IMR-90 (cell line): ENCODE measurements at regions not wholly inside any gene's neighbourhood (a gene's known extent, or its start where the extent isn't known, plus 50 kb on each side); places are given as distances from the start of the nearest gene placed in this dataset.

Source experiments
- ATAC-seq: fragments of 200-7000 bp; cut with Tn5 transposase; 2 replicates; pipeline ENCODE4 v1.9.1; 2020; ENCODE audit warnings: low read depth, mild to moderate bottlenecking, moderate library complexity
- BruUV-seq: library from RNA; stranded (reverse); fragments of 400-500 nt; replicated peaks from 2 replicates; lab custom pipeline; 2021; lab: Mats Ljungman, UMichigan
- CTCF ChIA-PET: fragments of 300-600 bp; formaldehyde crosslinking; extraction: SDS; loops from one replicate; lab custom pipeline; 2021; ENCODE audit warnings: antibody characterized with exemption; lab: Yijun Ruan, JAX
- POLR2A ChIA-PET: fragments of 300-600 bp; sonication (Branson Sonifier 250); formaldehyde crosslinking; loops from one replicate; lab custom pipeline; 2022; ENCODE audit warnings: antibody characterized with exemption; ENCODE audit not compliant: unreplicated experiment; lab: Charles Lee
- DNase-seq: peaks from one replicate; pipeline ENCODE4 v3.0.0; 2013
- H2AFZ ChIP-seq: replicated peaks from 2 replicates; pipeline ENCODE3; 2013; ENCODE audit warnings: low read length, mild to moderate bottlenecking; ENCODE audit not compliant: poor library complexity
- H2AK5ac ChIP-seq: 2 replicates; pipeline ENCODE4 v1.6.1; 2013; ENCODE audit warnings: low read depth, low read length, inconsistent platforms
- H2AK9ac ChIP-seq: replicated peaks from 2 replicates; pipeline ENCODE3; 2013; ENCODE audit warnings: mild to moderate bottlenecking, low read depth, low read length, moderate library complexity; ENCODE audit not compliant: poor library complexity
- H2BK120ac ChIP-seq: 2 replicates; pipeline ENCODE4 v1.6.1; 2013; ENCODE audit warnings: low read depth, low read length, inconsistent platforms
- H2BK15ac ChIP-seq: 3 replicates; pipeline ENCODE4 v1.6.1; 2013; ENCODE audit warnings: low read depth, low read length, inconsistent platforms
- H2BK20ac ChIP-seq: 2 replicates; pipeline ENCODE4 v1.6.1; 2013; ENCODE audit warnings: low read depth, mild to moderate bottlenecking, inconsistent platforms, low read length, moderate library complexity
- H2BK5ac ChIP-seq: 2 replicates; pipeline ENCODE4 v1.6.1; 2013; ENCODE audit warnings: mild to moderate bottlenecking, low read depth, low read length, inconsistent platforms; ENCODE audit not compliant: poor library complexity, severe bottlenecking
- H3K14ac ChIP-seq: replicated peaks from 2 replicates; pipeline ENCODE4 v1.6.1; 2013; ENCODE audit warnings: low read depth, low read length, inconsistent platforms
- H3K18ac ChIP-seq: 2 replicates; pipeline ENCODE4 v1.6.1; 2013; ENCODE audit warnings: low read depth, low read length, control low read depth
- H3K23ac ChIP-seq: 2 replicates; pipeline ENCODE4 v1.6.1; 2013; ENCODE audit warnings: low read depth, low read length, inconsistent platforms
- H3K27ac ChIP-seq: 2 replicates; pipeline ENCODE4 v1.5.1; 2013; ENCODE audit warnings: mild to moderate bottlenecking, control low read depth, low read length; ENCODE audit not compliant: insufficient read depth
- H3K27me3 ChIP-seq: 2 replicates; pipeline ENCODE4 v1.6.1; 2013; ENCODE audit warnings: low read length; ENCODE audit not compliant: control insufficient read depth, insufficient read depth
- H3K36me3 ChIP-seq: 2 replicates; pipeline ENCODE4 v1.6.1; 2013; ENCODE audit warnings: low read length, mixed read lengths; ENCODE audit not compliant: control insufficient read depth, insufficient read depth
- H3K4ac ChIP-seq: 2 replicates; pipeline ENCODE4 v1.6.1; 2013; ENCODE audit warnings: low read depth, low read length, inconsistent platforms
- H3K4me1 ChIP-seq: 2 replicates; pipeline ENCODE4 v1.6.1; 2013; ENCODE audit warnings: low read length, mixed read lengths; ENCODE audit not compliant: control insufficient read depth, insufficient read depth
- H3K4me2 ChIP-seq: 2 replicates; pipeline ENCODE4 v1.6.1; 2013; ENCODE audit warnings: low read depth, mild to moderate bottlenecking, control low read depth, low read length, moderate library complexity
- H3K4me3 ChIP-seq: 2 replicates; pipeline ENCODE4 v1.5.1; 2013; ENCODE audit warnings: low read depth, mild to moderate bottlenecking, control low read depth, low read length, moderate library complexity; ENCODE audit not compliant: insufficient read depth
- H3K56ac ChIP-seq: 2 replicates; pipeline ENCODE4 v1.6.1; 2013; ENCODE audit warnings: low read length, inconsistent platforms; ENCODE audit not compliant: insufficient read depth; ENCODE audit errors: extremely low read depth
- H3K79me1 ChIP-seq, 2 experiments: 2 replicates each; pipeline ENCODE4 v1.6.1; 2013; ENCODE audit warnings: low read length in 2 of 2, inconsistent platforms in 1 of 2, low read depth in 1 of 2
- H3K9ac ChIP-seq: 2 replicates; pipeline ENCODE4 v1.6.1; 2013; ENCODE audit warnings: low read depth, low read length, control low read depth
- H3K9me1 ChIP-seq: 2 replicates; pipeline ENCODE4 v1.6.1; 2013; ENCODE audit warnings: low read length, inconsistent platforms; ENCODE audit not compliant: insufficient read depth
- H3K9me3 ChIP-seq: 2 replicates; pipeline ENCODE4 v1.6.1; 2013; ENCODE audit warnings: low read length; ENCODE audit not compliant: control insufficient read depth, insufficient read depth
- H4K20me1 ChIP-seq: 2 replicates; pipeline ENCODE4 v1.6.1; 2013; ENCODE audit warnings: low read length, inconsistent platforms; ENCODE audit not compliant: insufficient read depth
- H4K5ac ChIP-seq: 2 replicates; pipeline ENCODE4 v1.6.1; 2013; ENCODE audit warnings: mild to moderate bottlenecking, low read depth, low read length, control low read depth
- H4K8ac ChIP-seq, 2 experiments: 2 replicates each; pipeline ENCODE4 v1.6.1; 2013; ENCODE audit warnings: low read depth in 2 of 2, low read length in 2 of 2, control low read depth in 1 of 2, inconsistent platforms in 1 of 2
- H4K91ac ChIP-seq: 2 replicates; pipeline ENCODE4 v1.6.1; 2013; ENCODE audit warnings: low read depth, low read length, inconsistent platforms; ENCODE audit not compliant: insufficient read depth
- FOS ChIP-seq: fragments of 150-350 bp; IDR thresholded peaks from 2 replicates; pipeline ENCODE4 v1.6.1; 2016; ENCODE audit warnings: low read depth, low read length
- WGBS, 2 experiments: methylation state at CpG; one replicate each; pipeline versions ENCODE4 v1.1.5 to v1.1.7; 2013; ENCODE audit warnings: missing lambda C conversion rate in 2 of 2; ENCODE audit not compliant: insufficient read length in 1 of 2; ENCODE audit errors: extremely low coverage in 2 of 2; 5-methylcytosine and 5-hydroxymethylcytosine counted together
- dilution Hi-C: fragments of 300-500 bp; cut with HindIII; formaldehyde crosslinking; loops from one replicate; pipeline ENCODE4 v1.14.3; 2018; ENCODE audit warnings: low sequenced_read_pairs; ENCODE audit not compliant: unreplicated experiment
- in situ Hi-C: fragments of 300-500 bp; cut with MboI; formaldehyde crosslinking; loops from 3 replicates; pipeline ENCODE4 v1.14.3; 2019; ENCODE audit warnings: low sequenced_read_pairs, inconsistent platforms, mixed read lengths
- intact Hi-C: fragments of 100-400 bp; cut with micrococcal nuclease; formaldehyde crosslinking; loops from 2 replicates; pipeline ENCODE4 v1.10.0; 2022

DNA sequence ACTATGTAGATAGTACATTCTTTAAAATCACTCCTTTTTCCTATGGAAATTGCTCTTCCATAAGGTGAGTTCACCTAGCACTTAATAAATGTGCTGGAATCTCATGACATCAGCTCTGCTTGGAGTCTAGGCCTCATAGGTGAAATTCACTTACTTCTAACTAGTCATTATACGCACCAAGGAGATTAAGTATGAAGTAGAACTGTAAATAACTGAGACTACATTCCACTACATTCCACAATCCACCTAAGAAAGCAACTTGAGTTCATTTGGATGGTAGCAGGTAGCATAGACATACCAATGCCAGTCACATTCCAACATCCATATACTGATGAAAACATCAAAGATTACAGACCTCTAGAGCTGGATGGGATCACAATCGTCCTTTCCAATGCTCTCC lies 64.3 kb downstream of the NIBAN1 start:
- H2AK9ac ChIP-seq: no peak overlapping the region
- no peaks in the 10 kb centered on the region for H3K27me3 ChIP-seq
- no peak overlapping the region for H2BK120ac ChIP-seq
- H3K18ac ChIP-seq: no peak overlapping the region
- WGBS, 2 experiments: no CpG with 5 or more reads among the region's 2 CpGs
- no peak overlapping the region for H2BK20ac ChIP-seq
- CTCF ChIA-PET: interaction anchor here (0.6 kb wide), 1 partner anchor 115 kb away, joined by 3 read pairs; no protein-coding TSS in a partner anchor
- H2AK5ac ChIP-seq: no peak overlapping the region
- H2BK5ac ChIP-seq: no peak overlapping the region
- H3K9ac ChIP-seq: no peak overlapping the region
- no peak overlapping the region for H3K4me3 ChIP-seq
- H3K27ac ChIP-seq: no peak overlapping the region
- peaks cover 8% of the 10 kb centered on the region; the same call in 1 of the 2 replicates for H3K9me1 ChIP-seq
- H4K91ac ChIP-seq: no peak overlapping the region
- no peak overlapping the region for H3K4ac ChIP-seq
- H3K14ac ChIP-seq: no peak overlapping the region
- no peak overlapping the region for H2AFZ ChIP-seq
- no peak for TF ChIP-seq FOS
- no peak for ATAC-seq
- dilution Hi-C loops (no loop called here), intact Hi-C loops (no loop called here), in situ Hi-C loops (no loop called here)
- POLR2A ChIA-PET: no interaction called here
- H4K8ac ChIP-seq: no peak overlapping the region
- no peak overlapping the region for H4K5ac ChIP-seq
- no peaks in the 10 kb centered on the region; the same call in 1 of the 2 replicates for H4K20me1 ChIP-seq
- no peak for DNase-seq
- H3K79me1 ChIP-seq: peaks cover 9 to 21% of the 10 kb centered on the region in 2 experiments; a peak in 3 of 4 replicates
- H3K36me3 ChIP-seq: no peaks in the 10 kb centered on the region
- no peak overlapping the region for H3K23ac ChIP-seq
- no TSS peak for BruUV-seq
- no peak overlapping the region for H3K4me2 ChIP-seq
- no peak overlapping the region for H2BK15ac ChIP-seq
- H3K4me1 ChIP-seq: peaks cover 6% of the 10 kb centered on the region
- no peaks in the 10 kb centered on the region for H3K9me3 ChIP-seq
- H3K56ac ChIP-seq: no peak overlapping the region
